ENCODE measurements at regions not wholly inside any gene's neighbourhood (a gene's known extent, or its start where the extent isn't known, plus 50 kb on each side); places are given as distances from the start of the nearest gene placed in this dataset.

DNA sequence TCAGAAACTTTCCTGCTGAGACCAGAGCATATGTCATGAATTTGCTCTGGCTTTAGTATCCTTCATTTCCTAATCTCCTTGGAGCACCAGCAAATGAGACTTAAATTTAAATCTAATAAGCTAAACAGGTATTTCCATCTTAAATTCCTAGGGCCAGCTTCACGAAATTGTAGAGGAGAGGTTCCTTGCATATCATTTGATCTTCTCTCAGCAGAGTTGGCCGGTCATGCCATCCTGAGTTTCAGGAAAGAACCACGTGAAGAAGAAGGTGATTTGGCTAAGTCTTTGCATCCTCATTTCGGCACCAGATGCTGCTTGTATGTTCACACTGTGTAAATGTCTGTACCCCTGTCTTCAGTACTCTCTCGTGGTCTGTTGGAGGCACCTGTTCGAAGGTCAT is 370.4 kb upstream of the NBEA start:
- DNase-seq (ENCODE audit: extremely low spot score): no peak
- ChIA-PET POLR2A (no interaction called here), CTCF (interaction anchor here (1.0 to 1.6 kb wide), 2 partner anchors 11 to 68 kb away, joined by 3 read pairs; no protein-coding TSS in a partner anchor)
- TF ChIP-seq, protein P1, sequence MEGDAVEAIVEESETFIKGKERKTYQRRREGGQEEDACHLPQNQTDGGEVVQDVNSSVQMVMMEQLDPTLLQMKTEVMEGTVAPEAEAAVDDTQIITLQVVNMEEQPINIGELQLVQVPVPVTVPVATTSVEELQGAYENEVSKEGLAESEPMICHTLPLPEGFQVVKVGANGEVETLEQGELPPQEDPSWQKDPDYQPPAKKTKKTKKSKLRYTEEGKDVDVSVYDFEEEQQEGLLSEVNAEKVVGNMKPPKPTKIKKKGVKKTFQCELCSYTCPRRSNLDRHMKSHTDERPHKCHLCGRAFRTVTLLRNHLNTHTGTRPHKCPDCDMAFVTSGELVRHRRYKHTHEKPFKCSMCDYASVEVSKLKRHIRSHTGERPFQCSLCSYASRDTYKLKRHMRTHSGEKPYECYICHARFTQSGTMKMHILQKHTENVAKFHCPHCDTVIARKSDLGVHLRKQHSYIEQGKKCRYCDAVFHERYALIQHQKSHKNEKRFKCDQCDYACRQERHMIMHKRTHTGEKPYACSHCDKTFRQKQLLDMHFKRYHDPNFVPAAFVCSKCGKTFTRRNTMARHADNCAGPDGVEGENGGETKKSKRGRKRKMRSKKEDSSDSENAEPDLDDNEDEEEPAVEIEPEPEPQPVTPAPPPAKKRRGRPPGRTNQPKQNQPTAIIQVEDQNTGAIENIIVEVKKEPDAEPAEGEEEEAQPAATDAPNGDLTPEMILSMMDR (IDR thresholded peaks at IDR 0.05; ENCODE audit: control extremely low read depth, extremely low read depth, low read depth, missing control alignments): no peak

DNA sequence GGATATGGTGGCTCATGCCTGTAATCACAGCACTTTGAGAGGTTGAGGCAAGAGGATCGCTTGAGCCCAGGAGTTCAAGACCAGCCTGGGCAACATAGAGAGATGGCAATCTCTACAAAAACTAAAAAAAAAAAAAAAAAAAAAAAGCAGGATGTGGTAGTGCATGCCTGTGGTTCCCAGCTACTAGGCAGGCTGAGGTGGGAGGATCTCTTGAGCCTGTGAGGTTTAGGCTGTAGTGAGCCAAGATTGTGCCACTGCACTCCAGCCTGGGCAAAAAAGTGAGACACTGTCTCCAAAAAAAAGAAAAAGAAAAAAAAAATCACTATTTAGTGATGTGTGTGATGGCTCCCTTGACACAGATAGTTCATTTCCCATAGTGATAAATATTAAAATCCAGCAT is 365.0 kb upstream of the NBEA start:
- no peak for DNase-seq (ENCODE audit: extremely low spot score)
- TF ChIP-seq, protein P1 (IDR thresholded peaks at IDR 0.05; ENCODE audit: control extremely low read depth, extremely low read depth, low read depth, missing control alignments): no peak
- ChIA-PET POLR2A (no interaction called here), CTCF (no interaction called here)

DNA sequence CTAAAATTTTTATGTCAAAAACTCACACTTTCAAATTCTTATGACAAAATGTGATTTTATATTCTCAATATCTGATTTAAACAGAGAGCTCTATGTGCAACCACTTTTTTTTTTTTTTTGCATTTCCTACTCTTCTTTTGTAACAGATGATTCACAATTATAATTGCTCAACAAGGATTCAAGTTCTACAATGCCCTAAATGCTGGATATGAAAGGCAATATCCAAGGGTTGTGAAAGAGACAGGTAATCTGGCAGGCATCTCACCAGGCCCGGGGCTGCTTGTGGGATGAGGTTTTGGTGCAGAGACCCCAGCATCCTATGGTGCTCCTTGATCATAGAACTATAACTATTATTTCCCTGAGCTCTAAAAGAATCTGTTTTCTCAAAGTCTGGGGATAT is 363.6 kb upstream of the NBEA start:
- TF ChIP-seq, protein P1 (IDR thresholded peaks at IDR 0.05; ENCODE audit: control extremely low read depth, extremely low read depth, low read depth, missing control alignments): no peak
- no peak for DNase-seq (ENCODE audit: extremely low spot score)
- CTCF ChIA-PET: no interaction called here
- POLR2A ChIA-PET: no interaction called here

- ChIA-PET CTCF (no interaction called here), POLR2A (no interaction called here)
- no peak for DNase-seq (ENCODE audit: extremely low spot score)
- TF ChIP-seq, protein P1 (IDR thresholded peaks at IDR 0.05; ENCODE audit: control extremely low read depth, extremely low read depth, low read depth, missing control alignments): no peak
These were observed 363.2 kb upstream of the NBEA start for GRCh38 chr13:34578917-34579316.

- DNase-seq (ENCODE audit: extremely low spot score): no peak
- POLR2A ChIA-PET: no interaction called here
- CTCF ChIA-PET: interaction anchor here (1.0 to 1.9 kb wide), 2 partner anchors 12 to 15 kb away, joined by 3 to 4 read pairs; no protein-coding TSS in a partner anchor
- TF ChIP-seq, protein P1 (IDR thresholded peaks at IDR 0.05; ENCODE audit: control extremely low read depth, extremely low read depth, low read depth, missing control alignments): no peak
These were observed 358.9 kb upstream of the NBEA start for GRCh38 chr13:34583181-34583580.

DNA sequence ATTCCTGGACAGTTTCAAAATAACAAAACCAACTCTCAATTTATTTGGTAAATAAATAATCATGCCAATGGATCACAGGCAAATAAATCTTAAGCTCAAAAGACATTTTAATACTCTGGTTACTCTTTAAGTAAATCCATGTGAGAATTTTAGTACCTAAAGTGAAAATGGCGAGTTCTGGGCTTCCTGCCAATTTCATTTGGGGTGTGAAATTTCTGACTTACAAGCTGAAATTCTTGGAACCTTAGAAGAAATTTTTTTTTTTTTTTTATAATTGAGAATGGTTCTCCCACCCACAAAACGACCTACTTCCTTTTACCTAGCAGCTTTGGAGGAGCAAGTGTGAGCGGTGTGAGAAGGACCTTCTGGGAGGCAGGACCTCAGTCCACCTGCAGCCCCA is 354.5 kb upstream of the NBEA start:
- no peak for DNase-seq (ENCODE audit: extremely low spot score)
- TF ChIP-seq, protein P1 (IDR thresholded peaks at IDR 0.05; ENCODE audit: control extremely low read depth, extremely low read depth, low read depth, missing control alignments): no peak
- ChIA-PET CTCF (interaction anchor here (0.8 kb wide), 1 partner anchor 25 kb away, joined by 3 read pairs; no protein-coding TSS in a partner anchor), POLR2A (no interaction called here)

DNA sequence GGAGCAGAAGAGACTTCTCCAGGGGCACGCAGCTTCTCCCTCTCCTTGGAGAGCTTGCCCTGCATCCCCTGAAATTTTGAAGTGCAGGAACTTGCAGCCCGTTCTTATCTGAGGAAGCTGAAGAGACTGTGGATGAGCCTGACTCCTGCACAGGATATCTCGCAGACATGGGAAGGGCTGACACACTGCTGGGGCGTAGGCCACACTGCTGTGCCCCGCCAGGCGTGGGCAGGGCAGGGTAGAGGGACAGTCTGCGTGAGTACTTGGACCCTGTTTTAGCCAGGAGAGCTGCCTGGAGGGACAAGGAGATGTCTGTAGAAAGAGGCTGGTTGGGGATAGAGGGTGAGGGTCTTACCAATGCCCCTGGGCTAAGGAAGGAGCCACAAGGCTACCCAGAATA is 353.7 kb upstream of the NBEA start:
- TF ChIP-seq, protein P1 (IDR thresholded peaks at IDR 0.05; ENCODE audit: control extremely low read depth, extremely low read depth, low read depth, missing control alignments): no peak
- no peak for DNase-seq (ENCODE audit: extremely low spot score)
- POLR2A ChIA-PET: no interaction called here
- CTCF ChIA-PET: interaction anchor here (0.8 kb wide), 1 partner anchor 26 kb away, joined by 3 read pairs; no protein-coding TSS in a partner anchor

Measured in GM10248 (cell line).